ENCODE measurements at regions not wholly inside any gene's neighbourhood (a gene's known extent, or its start where the extent isn't known, plus 50 kb on each side); places are given as distances from the start of the nearest gene placed in this dataset.

- TF ChIP-seq POLR2A (IDR thresholded peaks at IDR 0.05; ENCODE audit: borderline replicate concordance, extremely low read depth, insufficient read depth, insufficient read length), result no peak
These were observed 88.9 kb upstream of the SOX5 start (continued) for GRCh38 chr12:24038211-24038997.

- Histone ChIP-seq H3K9me3 (ENCODE audit: control insufficient read depth in 1 of 2, insufficient read depth in 1 of 2, low read depth in 1 of 2, low read length in 2 of 2) (peaks cover 0 to 15% of the 10 kb centered on the region in 2 experiments; a peak in 3 of 4 replicates), H3K36me3 (ENCODE audit: control insufficient read depth in 1 of 2, insufficient read depth in 2 of 2, low read length in 2 of 2) (no peaks in the 10 kb centered on the region), H3K4me3 (replicated peaks in 1 of 2; ENCODE audit: low read depth in 1 of 2, low read length in 2 of 2) (no peak overlapping the region), H3K4me2 (ENCODE audit: low read length) (no peak overlapping the region), H3K27me3 (ENCODE audit: insufficient read depth, low read length) (no peaks in the 10 kb centered on the region), H3K27ac (ENCODE audit: low read depth, low read length) (no peak overlapping the region), H4K20me1 (ENCODE audit: insufficient read depth) (no peaks in the 10 kb centered on the region), H3K4me1 (ENCODE audit: control insufficient read depth in 1 of 2, insufficient read depth in 2 of 2, low read length in 2 of 2) (no peaks in the 10 kb centered on the region), H3K79me2 (ENCODE audit: insufficient read depth, low read length) (no peaks in the 10 kb centered on the region), H2AFZ (ENCODE audit: low read depth, low read length, poor library complexity, severe bottlenecking) (no peak overlapping the region), H3K9me2 (ENCODE audit: insufficient read depth) (no peaks in the 10 kb centered on the region), H3K9ac (ENCODE audit: low read length) (no peak overlapping the region)
- BruUV-seq (replicated peaks), result no TSS peak
- intact Hi-C loops (cut with micrococcal nuclease), result no loop called here
- DNase-seq (ENCODE audit: low read depth, low spot score) (no peak), ATAC-seq (no peak)
- CTCF ChIA-PET, result no interaction called here
- POLR2A ChIA-PET, result no interaction called here
- RAD21 ChIA-PET (ENCODE audit: low non-redundant PET in 1 of 2, low total read pairs in 2 of 2, uncharacterized antibody in 2 of 2, unreplicated experiment in 2 of 2), result no interaction called here
- TF ChIP-seq CTCF (IDR thresholded peaks at IDR 0.05 in 2 of 3, conservative IDR thresholded peaks at IDR 0.05 in 1 of 3; ENCODE audit: borderline replicate concordance in 1 of 3, insufficient read depth in 1 of 3, low read depth in 2 of 3, low read length in 2 of 3), result no peak
- TF ChIP-seq ELF1 (IDR thresholded peaks at IDR 0.05; ENCODE audit: borderline replicate concordance, low read depth), result no peak
- TF ChIP-seq CEBPB (IDR thresholded peaks at IDR 0.05; ENCODE audit: low read depth), result no peak
- TF ChIP-seq POLR2AphosphoS5 (IDR thresholded peaks at IDR 0.05; ENCODE audit: low read depth, low read length), result no peak
- no peak for TF ChIP-seq ZFX (IDR thresholded peaks at IDR 0.05)
- no peak for TF ChIP-seq JUND (IDR thresholded peaks at IDR 0.05)
- TF ChIP-seq SRF (IDR thresholded peaks at IDR 0.05; ENCODE audit: low read depth), result no peak
- no peak for TF ChIP-seq REST (IDR thresholded peaks at IDR 0.05; ENCODE audit: low read depth)
- no peak for TF ChIP-seq EZH2 (IDR thresholded peaks at IDR 0.05)
- TF ChIP-seq ZNF274 (IDR thresholded peaks at IDR 0.05; ENCODE audit: low read depth, low read length), result no peak
- TF ChIP-seq ZBTB33 (IDR thresholded peaks at IDR 0.05; ENCODE audit: extremely low read depth, insufficient replicate concordance, low read length), result no peak
- no peak for TF ChIP-seq FOSL1 (IDR thresholded peaks at IDR 0.05; ENCODE audit: low read depth)
- TF ChIP-seq EGR1 (IDR thresholded peaks at IDR 0.05; ENCODE audit: low read depth), result no peak
- TF ChIP-seq ATF3 (IDR thresholded peaks at IDR 0.05), result no peak
- no peak for TF ChIP-seq POLR2A (IDR thresholded peaks at IDR 0.05; ENCODE audit: borderline replicate concordance, extremely low read depth, insufficient read depth, insufficient read length)
- TF ChIP-seq YY1 (IDR thresholded peaks at IDR 0.05; ENCODE audit: extremely low read depth, insufficient replicate concordance, low read depth, low read length), result no peak
These were observed 87.2 kb upstream of the SOX5 start for GRCh38 chr12:24036438-24037216.

Data from HCT116 (cell line).